ENCODE measurements at regions not wholly inside any gene's neighbourhood (a gene's known extent, or its start where the extent isn't known, plus 50 kb on each side); places are given as distances from the start of the nearest gene placed in this dataset.
"Not testable (repeated sequence)": the region's sequence is repeated elsewhere in the genome, so short reads cannot be mapped to it uniquely, and the experiment has no call there.

- in situ Hi-C loops (cut with HindIII; ENCODE audit: low pct_ligation_motif_present, low sequenced_read_pairs) = no loop called here
- H3K36me3 ChIP-seq (replicated peaks) = no peaks in the 10 kb centered on the region
- H3K27me3 ChIP-seq (replicated peaks) = no peaks in the 10 kb centered on the region
- no peak for TF ChIP-seq CTCF (IDR thresholded peaks at IDR 0.05; ENCODE audit: low read depth, low read length, missing control alignments)
- no peak overlapping the region for H3K4me3 ChIP-seq (ENCODE audit: low read depth, low read length)
- H3K27ac ChIP-seq = no peak overlapping the region
- no peak for DNase-seq
These were observed 326.8 kb upstream of the FRG2C start for GRCh38 chr3:75337226-75337900.

DNA sequence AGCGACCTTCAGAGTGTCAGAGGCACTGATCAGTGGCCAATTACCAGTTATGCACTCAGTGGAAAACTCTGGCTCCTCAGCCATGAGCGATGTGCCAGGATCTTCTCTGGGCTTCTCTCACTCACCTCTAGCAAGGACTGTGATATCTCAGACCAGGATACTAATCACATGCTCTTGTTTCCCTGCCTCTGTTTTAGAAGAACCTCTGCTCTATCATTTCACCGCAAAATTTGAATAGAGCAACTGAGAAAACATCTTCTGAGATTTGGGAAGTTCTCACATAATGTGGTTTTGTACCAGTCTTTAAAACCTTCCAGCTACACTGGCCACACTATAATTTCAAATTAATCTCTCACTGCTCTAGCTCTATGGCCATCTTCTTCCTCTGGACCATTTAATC is 325.8 kb upstream of the FRG2C start:
- TF ChIP-seq CTCF (IDR thresholded peaks at IDR 0.05; ENCODE audit: low read depth, low read length, missing control alignments) = no peak
- Histone ChIP-seq H3K4me3 (ENCODE audit: low read depth, low read length) (no peak overlapping the region), H3K36me3 (replicated peaks) (no peaks in the 10 kb centered on the region), H3K27ac (no peak overlapping the region), H3K27me3 (replicated peaks) (no peaks in the 10 kb centered on the region)
- DNase-seq = no peak
- in situ Hi-C loops (cut with HindIII; ENCODE audit: low pct_ligation_motif_present, low sequenced_read_pairs) = no loop called here

DNA sequence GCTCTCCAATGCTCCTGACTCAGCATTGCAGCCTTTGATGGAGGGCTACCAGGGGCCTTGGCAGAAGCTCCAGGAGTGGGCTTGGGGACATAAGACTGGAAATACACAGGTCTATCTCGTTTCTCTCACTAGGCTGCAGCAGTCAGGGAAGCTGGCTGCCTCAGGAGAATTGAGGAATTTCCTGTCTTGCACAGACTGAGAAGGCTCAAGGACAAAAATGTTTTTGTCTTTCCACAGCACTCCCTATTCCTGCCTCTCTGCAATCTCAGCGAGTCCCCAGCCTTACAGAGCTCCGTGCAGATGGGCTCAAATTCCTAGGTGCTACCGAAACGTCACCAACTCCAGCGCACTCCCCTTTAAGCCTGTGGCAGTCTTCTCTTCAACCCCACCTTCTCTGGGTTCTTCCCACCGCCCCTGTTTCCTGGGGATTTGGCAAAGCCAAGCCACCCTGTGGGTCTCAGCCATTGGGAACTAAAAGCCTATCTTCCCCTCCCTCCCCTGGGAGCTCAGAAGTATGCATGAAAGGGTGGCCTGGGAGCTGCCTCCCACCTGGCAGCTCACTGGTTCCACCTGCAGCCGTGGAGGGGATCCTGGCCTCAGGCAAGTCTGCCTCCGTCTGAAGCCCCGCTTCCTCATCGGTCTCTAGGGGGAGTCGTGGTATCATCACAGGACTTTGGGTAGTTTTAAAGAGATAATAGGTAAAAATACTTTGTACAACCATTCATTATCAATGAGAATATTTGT is 322.6 kb upstream of the FRG2C start:
- peak; percentile 13 for TF ChIP-seq CTCF (IDR thresholded peaks at IDR 0.05; ENCODE audit: low read depth, low read length, missing control alignments)
- no peak for DNase-seq
- Histone ChIP-seq H3K36me3 (replicated peaks) (no peaks in the 10 kb centered on the region), H3K4me3 (ENCODE audit: low read depth, low read length) (no peak overlapping the region), H3K27ac (no peak overlapping the region), H3K27me3 (replicated peaks) (no peaks in the 10 kb centered on the region)
- in situ Hi-C loops (cut with HindIII; ENCODE audit: low pct_ligation_motif_present, low sequenced_read_pairs) = no loop called here

- DNase-seq = no peak
- in situ Hi-C loops (cut with HindIII; ENCODE audit: low pct_ligation_motif_present, low sequenced_read_pairs) = no loop called here
- TF ChIP-seq CTCF (IDR thresholded peaks at IDR 0.05; ENCODE audit: low read depth, low read length, missing control alignments) = no peak
- no peaks in the 10 kb centered on the region for H3K36me3 ChIP-seq (replicated peaks)
- no peaks in the 10 kb centered on the region for H3K27me3 ChIP-seq (replicated peaks)
- H3K4me3 ChIP-seq (ENCODE audit: low read depth, low read length) = no peak overlapping the region
- H3K27ac ChIP-seq = no peak overlapping the region
These were observed 321.7 kb upstream of the FRG2C start for GRCh38 chr3:75342425-75342824.

DNA sequence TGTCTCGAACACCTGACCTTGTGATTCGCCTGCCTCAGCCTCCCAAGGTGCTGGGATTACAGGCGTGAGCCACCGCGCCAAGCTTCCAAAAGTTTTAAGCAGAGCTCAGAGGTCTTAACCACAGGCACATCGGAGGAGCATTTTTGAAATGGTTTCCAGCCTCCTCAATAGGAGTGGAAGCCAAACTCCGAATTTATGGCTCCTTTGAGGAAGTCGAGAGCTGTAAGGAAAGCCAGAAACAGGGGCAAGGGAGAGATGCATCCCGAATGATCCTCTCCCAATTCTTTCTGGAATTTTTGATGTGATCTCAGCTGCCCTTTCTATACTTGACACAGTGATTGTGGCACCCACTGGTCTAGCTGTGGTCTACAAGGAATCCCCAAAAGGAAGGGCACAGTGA is 313.6 kb upstream of the FRG2C start:
- in situ Hi-C loops (cut with HindIII; ENCODE audit: low pct_ligation_motif_present, low sequenced_read_pairs); H3K27me3 ChIP-seq (replicated peaks); H3K4me3 ChIP-seq (ENCODE audit: low read depth, low read length); DNase-seq; H3K36me3 ChIP-seq (replicated peaks); H3K27ac ChIP-seq: not testable (repeated sequence)

DNA sequence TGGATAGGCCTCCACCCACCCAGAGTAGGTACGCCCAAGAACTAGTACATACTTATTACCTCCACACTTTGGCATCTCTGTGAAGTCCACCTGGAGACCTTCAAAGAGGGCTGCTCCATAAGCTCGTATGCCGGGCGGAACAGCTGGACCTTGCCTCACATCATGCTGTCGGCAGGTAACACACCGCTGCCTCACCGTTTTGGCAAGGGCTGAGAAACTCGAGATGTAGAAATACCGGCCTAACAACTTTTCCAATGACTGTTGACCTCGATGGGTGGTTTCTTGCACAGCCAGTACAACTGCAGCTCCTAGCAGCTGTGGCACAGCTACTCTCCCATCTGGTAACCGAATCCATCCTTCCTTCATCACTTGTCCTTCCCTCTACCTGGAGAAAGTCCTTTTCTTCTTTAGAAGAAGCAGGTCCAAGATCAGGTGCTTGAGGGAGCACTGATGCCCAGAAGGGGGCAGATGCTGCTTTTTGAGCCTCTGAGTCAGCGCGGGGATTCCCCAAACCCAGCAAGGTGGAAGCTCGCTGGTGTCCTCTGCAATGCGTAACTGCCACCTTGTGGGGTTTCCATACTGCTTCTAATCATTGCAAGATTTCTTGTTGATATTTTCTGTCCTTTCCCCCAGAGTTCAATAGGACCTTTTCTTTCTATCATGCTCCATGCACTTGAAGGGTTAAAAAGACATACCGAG is 301.9 kb upstream of the FRG2C start:
- H3K27me3 ChIP-seq (replicated peaks); H3K27ac ChIP-seq; H3K36me3 ChIP-seq (replicated peaks); in situ Hi-C loops (cut with HindIII; ENCODE audit: low pct_ligation_motif_present, low sequenced_read_pairs); H3K4me3 ChIP-seq (ENCODE audit: low read depth, low read length); DNase-seq: not testable (repeated sequence)

DNA sequence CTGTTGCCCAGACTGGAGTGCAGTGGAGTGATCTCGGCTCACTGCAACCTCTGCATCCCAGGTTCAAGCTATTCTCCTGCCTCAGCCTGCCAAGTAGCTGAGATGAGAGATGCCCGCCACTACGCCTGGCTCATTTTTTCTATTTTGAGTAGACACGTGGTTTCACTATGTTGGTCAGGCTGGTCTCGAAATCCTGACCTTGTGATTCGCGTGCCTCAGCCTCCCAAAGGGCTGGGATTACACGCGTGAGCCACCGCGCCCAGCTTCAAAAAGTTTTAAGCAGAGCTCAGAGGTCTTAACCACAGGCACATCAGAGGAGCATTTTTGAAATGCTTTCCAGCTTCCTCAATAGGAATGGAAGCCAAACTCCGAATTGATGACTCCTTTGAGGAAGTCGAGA is 291.2 kb upstream of the FRG2C start:
- in situ Hi-C loops (cut with HindIII; ENCODE audit: low pct_ligation_motif_present, low sequenced_read_pairs); H3K27me3 ChIP-seq (replicated peaks); H3K4me3 ChIP-seq (ENCODE audit: low read depth, low read length); DNase-seq; H3K36me3 ChIP-seq (replicated peaks); H3K27ac ChIP-seq: not testable (repeated sequence)

- in situ Hi-C loops (cut with HindIII; ENCODE audit: low pct_ligation_motif_present, low sequenced_read_pairs); H3K27me3 ChIP-seq (replicated peaks); H3K27ac ChIP-seq; DNase-seq; H3K4me3 ChIP-seq (ENCODE audit: low read depth, low read length); H3K36me3 ChIP-seq (replicated peaks): not testable (repeated sequence)
These were observed 284.3 kb upstream of the FRG2C start for GRCh38 chr3:75379840-75380239.

Measured in brain microvascular endothelial cell (primary cell).